ENCODE measurements at regions not wholly inside any gene's neighbourhood (a gene's known extent, or its start where the extent isn't known, plus 50 kb on each side); places are given as distances from the start of the nearest gene placed in this dataset.

- no peak for DNase-seq
Measured at GRCh38 chr2:238584617-238585016, 157.9 kb downstream of the ASB1 start.

- DNase-seq, result no peak
Measured at GRCh38 chr2:238585836-238586821, 159.4 kb downstream of the ASB1 start.

GRCh38 chr2:238586931-238587775 lies 160.4 kb downstream of the ASB1 start:
- DNase-seq, result no peak

DNA sequence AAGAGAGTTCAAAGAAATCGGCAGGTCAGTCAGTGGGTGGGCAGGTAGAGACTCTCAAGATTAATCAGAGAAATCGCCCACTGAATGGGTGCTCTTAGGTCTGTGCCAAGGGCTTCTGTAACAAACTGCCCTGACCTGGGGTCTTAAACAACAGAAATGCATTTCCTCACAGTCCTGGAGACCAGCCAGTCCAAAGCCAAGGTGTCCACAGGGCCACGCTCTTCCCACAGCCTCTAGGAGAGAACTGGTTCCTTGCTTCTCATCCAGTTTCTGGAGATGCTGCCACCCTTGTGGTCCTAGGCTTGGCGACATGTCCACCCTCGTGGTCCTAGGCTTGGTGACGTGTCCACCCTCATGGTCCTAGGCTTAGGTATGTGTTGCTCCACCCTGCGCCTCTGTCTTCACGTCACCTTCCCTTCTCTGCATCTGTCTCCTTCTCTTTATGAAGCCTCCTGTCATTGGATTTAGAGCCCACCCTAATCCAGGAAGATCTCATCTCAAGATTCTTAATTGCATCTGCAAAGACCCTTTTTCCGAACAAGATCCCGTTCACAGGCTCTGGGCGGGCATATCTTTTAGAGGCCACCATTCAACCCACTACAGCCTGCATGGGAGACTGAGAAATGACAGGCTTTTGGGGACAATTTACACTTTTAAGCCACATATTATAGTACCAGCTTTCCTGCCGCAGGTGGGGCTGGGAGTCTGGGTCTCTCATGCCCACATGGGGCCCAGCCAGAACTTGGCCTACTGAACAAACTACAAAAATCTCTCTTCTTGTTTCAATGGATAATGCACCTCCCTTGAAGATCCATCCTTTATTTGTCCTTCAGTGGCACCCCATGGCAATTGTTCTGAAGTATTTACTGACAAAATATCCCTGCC lies 161.3 kb downstream of the ASB1 start:
- no peak for DNase-seq

GRCh38 chr2:238589591-238590460 lies 163.1 kb downstream of the ASB1 start:
- DNase-seq, result no peak

GRCh38 chr2:238591732-238592131 lies 165.0 kb downstream of the ASB1 start:
- no peak for DNase-seq

DNA sequence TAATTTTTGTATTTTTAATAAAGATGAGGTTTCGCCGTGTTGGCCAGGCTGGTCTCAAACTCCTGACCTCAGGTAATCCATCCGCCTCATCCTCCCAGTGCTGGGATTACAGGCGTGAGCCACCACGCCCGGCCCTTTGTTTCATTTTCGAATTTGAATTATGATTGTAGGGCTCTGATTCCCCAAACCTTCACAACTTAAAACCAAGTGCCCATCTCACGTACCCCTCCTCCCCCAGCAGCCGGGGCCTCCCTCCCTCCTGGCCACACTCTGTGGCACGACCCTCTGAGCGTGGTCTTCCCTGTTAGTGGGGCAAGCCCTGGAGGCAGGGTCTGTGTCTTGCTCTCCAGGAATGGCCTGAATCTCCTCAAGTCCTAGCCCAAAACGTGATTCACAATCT lies 166.5 kb downstream of the ASB1 start:
- no peak for DNase-seq

GRCh38 chr2:238593678-238594077 lies 167.0 kb downstream of the ASB1 start:
- no peak for DNase-seq

- DNase-seq, result no peak
Measured at GRCh38 chr2:238594796-238595749, 168.3 kb downstream of the ASB1 start.

GRCh38 chr2:238595750-238596570 lies 169.2 kb downstream of the ASB1 start:
- no peak for DNase-seq

DNA sequence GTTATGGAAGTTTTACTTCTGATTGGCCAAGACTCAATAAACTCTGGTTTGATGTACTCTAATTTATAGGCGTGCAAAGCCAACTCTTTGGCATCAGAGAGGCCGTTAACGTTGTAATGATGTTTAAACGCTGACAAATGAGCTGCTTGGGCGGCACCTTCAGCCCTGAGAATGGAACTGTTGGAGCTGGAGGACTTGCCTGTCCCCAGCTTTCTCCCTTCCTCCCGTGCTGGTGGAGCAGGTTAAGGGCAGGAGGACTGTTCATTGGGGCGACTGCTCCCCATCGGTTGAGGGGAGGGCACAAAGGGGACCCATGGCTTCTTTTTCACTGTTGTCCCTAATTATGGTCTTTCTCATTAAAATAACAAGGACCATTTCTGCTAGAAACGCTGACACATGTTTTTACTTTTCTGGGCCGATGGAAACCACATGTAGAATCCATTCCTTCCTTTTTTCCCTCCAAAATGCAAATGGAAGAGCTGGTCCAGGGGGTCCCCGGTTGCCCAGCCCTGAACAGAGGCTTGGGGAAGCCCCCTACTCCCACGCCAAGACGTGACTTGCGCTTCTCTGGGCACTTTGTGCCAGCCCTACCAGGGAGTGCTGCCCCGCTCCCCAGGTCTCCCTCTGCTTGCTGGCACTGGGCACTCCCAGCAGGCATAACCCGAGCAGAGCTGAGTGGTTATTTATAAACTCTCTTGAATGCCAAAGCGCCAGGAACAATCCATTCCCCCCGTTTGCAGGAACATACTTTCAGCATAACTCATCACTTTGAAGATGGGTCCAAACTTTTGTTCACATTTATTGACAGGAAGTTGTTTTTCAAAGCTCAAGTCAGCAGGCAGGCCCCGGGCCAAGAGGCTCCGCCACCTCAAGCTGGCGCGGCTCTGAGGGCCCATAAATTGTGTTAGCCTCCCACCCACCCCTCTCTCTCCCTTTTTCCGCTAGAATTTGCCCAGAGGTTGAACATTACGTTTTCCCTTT lies 170.1 kb downstream of the ASB1 start:
- DNase-seq, result no peak

DNA sequence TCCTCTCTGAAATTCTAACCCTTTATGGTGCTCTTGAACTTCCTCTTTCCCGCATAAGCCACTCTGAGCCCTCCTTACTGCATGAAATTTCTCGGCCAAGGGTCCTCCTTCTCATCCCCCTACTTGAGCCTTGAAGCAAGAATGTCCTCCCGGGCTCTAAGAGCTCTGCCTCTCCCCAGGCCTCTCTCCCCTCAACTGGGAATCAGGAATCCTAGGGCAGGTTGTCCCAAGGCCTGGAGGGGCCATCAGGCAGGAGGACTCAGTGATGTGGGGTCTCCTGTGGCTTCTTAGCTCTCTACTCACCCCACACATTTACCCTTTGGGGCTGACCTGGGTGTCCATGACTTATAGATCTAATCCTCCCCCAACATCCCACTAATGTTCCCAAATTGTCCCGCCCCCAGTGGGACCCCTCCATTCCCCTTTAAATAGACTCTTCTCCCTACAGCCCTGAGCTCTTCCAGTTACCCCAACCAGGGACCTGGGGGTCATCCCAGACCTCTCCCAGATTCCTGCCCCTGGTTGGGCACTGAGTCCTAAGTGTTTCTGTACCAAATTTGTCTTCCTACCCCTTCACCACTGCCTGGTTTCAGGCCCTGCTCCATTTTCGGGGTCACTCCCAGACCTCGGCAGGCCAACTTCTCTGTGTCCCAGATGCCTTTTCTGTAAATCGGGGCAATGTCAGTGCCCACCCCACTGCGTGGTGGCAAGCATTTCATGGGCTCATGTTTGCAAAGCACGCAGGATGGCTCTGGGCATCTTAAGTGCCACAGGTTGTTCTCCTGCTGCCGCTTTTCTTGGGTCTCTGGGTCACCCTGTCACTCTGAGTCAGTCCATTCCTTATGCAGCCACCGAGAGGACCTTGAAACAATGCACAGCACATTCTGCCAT lies 171.2 kb downstream of the ASB1 start:
- no peak for DNase-seq

- DNase-seq, result no peak
Measured at GRCh38 chr2:238598802-238599530, 172.2 kb downstream of the ASB1 start.

GRCh38 chr2:238599549-238600505 lies 173.1 kb downstream of the ASB1 start:
- no peak for DNase-seq
